VCaP (cell line): ENCODE measurements at regions not wholly inside any gene's neighbourhood (a gene's known extent, or its start where the extent isn't known, plus 50 kb on each side); places are given as distances from the start of the nearest gene placed in this dataset.

ENCODE experiments used
- H3K27ac ChIP-seq: fragments of 450-650 bp; 2 replicates; pipeline ENCODE4 v1.5.1; 2017
- CTCF ChIP-seq: fragments of 450-650 bp; conservative IDR thresholded peaks from 2 replicates; pipeline ENCODE4 v1.5.1; 2017; ENCODE audit warnings: mild to moderate bottlenecking, moderate library complexity

DNA sequence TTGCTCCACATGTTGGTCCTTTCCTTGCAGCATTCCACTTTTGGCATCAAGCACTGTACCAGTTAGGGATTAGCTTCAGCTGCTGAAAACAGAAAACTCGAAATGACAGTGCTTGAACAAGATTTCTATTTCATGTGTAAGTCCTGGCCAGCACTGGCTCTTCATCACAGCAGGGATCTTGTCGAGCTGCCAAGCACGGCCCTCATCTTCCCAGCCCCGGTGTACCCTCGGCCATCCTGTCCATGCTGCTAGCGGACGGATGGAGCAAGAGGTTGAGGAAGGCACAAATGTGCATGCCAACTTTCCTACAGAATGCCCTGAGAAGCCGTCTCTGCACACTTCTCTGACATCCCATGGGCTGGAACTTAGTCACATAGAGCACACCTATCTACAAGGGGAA lies 130.6 kb downstream of the TENT4A start:
- H3K27ac ChIP-seq = no peak overlapping the region

GRCh38 chr5:6845856-6846255 lies 132.6 kb downstream of the TENT4A start:
- no peak for TF ChIP-seq CTCF
- no peak overlapping the region for H3K27ac ChIP-seq

More for the DNA sequence above, 130.6 kb downstream of the TENT4A start:
- no peak for TF ChIP-seq CTCF

GRCh38 chr5:6847870-6848269 lies 134.6 kb downstream of the TENT4A start:
- no peak for TF ChIP-seq CTCF
- H3K27ac ChIP-seq = no peak overlapping the region

GRCh38 chr5:6849316-6850105 lies 136.3 kb downstream of the TENT4A start:
- H3K27ac ChIP-seq = no peak overlapping the region
- no peak for TF ChIP-seq CTCF

DNA sequence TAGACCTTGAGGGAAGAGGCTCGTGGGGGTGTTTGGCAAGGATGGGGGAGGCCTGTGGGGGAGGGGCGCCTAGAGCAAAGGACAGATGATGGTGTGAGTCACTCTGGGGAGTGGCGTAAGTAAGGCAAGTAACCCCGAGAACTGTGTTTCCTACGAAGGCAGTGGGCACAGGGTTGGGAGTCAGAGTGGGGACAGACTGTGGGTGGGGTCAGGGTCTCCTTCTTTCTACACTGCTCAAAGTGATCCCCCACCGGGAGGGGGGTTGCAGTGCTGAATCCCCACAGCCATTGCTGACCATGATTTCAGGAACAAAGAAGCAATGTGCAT lies 136.8 kb downstream of the TENT4A start:
- no peak for TF ChIP-seq CTCF

GRCh38 chr5:6856653-6857052 lies 143.4 kb downstream of the TENT4A start:
- TF ChIP-seq CTCF = no peak
- H3K27ac ChIP-seq = peak overlapping the region; percentile 67

More for the DNA sequence above, 136.8 kb downstream of the TENT4A start:
- H3K27ac ChIP-seq = no peak overlapping the region

DNA sequence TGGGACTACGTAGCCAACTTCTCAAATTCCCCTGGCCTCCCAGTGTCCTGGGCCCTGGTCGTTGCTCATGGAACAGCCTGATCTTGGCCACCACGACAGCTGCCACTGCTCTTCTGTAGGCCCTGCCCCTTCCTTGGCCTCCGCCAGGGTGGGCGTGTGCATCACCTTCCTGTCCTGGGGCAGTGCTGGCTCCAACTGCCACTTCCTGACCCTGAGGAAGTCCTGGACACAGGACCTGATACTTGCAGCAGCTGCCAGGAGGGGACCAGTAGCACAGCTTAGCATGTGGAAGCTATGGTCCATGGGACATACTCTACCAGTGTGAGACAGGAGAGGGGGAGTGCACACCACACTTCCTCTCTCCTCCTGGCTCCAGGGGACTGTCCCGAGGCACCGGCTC lies 145.2 kb downstream of the TENT4A start:
- H3K27ac ChIP-seq = no peak overlapping the region; the same call in 1 of the 2 replicates
- no peak for TF ChIP-seq CTCF
